Retina (tissue), 1 donor: ENCODE measurements at regions not wholly inside any gene's neighbourhood (a gene's known extent, or its start where the extent isn't known, plus 50 kb on each side); places are given as distances from the start of the nearest gene placed in this dataset.

ENCODE experiments used
- DNase-seq: peaks from one replicate; pipeline ENCODE4 v3.0.0-alpha.2; 2016

GRCh38 chr15:70469651-70470555 lies 293.5 kb downstream of the UACA start:
- no peak for DNase-seq

GRCh38 chr15:70469182-70469581 lies 294.2 kb downstream of the UACA start:
- DNase-seq, result no peak

GRCh38 chr15:70466895-70467529 lies 296.3 kb downstream of the UACA start:
- DNase-seq, result peak; percentile 73

- DNase-seq, result peak; percentile 32
Measured at GRCh38 chr15:70466305-70466704, 297.1 kb downstream of the UACA start.

- DNase-seq, result no peak
Measured at GRCh38 chr15:70465812-70466211, 297.5 kb downstream of the UACA start.

GRCh38 chr15:70463453-70463834 lies 299.9 kb downstream of the UACA start:
- no peak for DNase-seq

GRCh38 chr15:70461992-70462391 lies 301.4 kb downstream of the UACA start:
- no peak for DNase-seq

GRCh38 chr15:70461017-70461416 lies 302.3 kb downstream of the UACA start:
- DNase-seq, result no peak

GRCh38 chr15:70459312-70459711 lies 304.0 kb downstream of the UACA start:
- DNase-seq, result no peak

GRCh38 chr15:70453766-70454165 lies 309.6 kb downstream of the UACA start:
- no peak for DNase-seq

- DNase-seq, result no peak
Measured at GRCh38 chr15:70453238-70453637, 310.1 kb downstream of the UACA start.

GRCh38 chr15:70451821-70452653 lies 311.3 kb downstream of the UACA start:
- DNase-seq, result peak; percentile 36

- DNase-seq, result no peak
Measured at GRCh38 chr15:70450142-70450443, 313.3 kb downstream of the UACA start.

- DNase-seq, result no peak
Measured at GRCh38 chr15:70449311-70450141, 313.8 kb downstream of the UACA start.

GRCh38 chr15:70447928-70448698 lies 315.2 kb downstream of the UACA start:
- DNase-seq, result peak; percentile 82

- DNase-seq, result no peak
Measured at GRCh38 chr15:70447521-70447920, 315.8 kb downstream of the UACA start.

- no peak for DNase-seq
Measured at GRCh38 chr15:70447081-70447480, 316.3 kb downstream of the UACA start.

- DNase-seq, result no peak
Measured at GRCh38 chr15:70443486-70444273, 319.7 kb downstream of the UACA start.

- no peak for DNase-seq
Measured at GRCh38 chr15:70442616-70443321, 320.6 kb downstream of the UACA start.

- no peak for DNase-seq
Measured at GRCh38 chr15:70442211-70442610, 321.1 kb downstream of the UACA start.
